Hippocampal formation (tissue), 2 donors: ENCODE measurements at regions not wholly inside any gene's neighbourhood (a gene's known extent, or its start where the extent isn't known, plus 50 kb on each side); places are given as distances from the start of the nearest gene placed in this dataset.
A peak's percentile ranks its signal among the peaks of the same experiment; 100 is the strongest.

ENCODE experiments used
- DNase-seq, 2 donors: peaks; one replicate each; lab custom pipeline; 2025; lab: John Stamatoyannopoulos, UW

GRCh38 chrY:14139521-14139920, 83.5 kb downstream of the VCY1B start:
- no peak for DNase-seq

GRCh38 chrY:14145614-14146013, 89.6 kb downstream of the VCY1B start:
- DNase-seq = no peak

GRCh38 chrY:14182776-14183175, 126.7 kb downstream of the VCY1B start:
- DNase-seq = no peak

- no peak for DNase-seq
Observed at GRCh38 chrY:14222014-14222413, 166.0 kb downstream of the VCY1B start.

- DNase-seq = peak in 1 of 2 donors; percentile 0
Observed at GRCh38 chrY:14231703-14232102, 175.7 kb downstream of the VCY1B start.

GRCh38 chrY:14235070-14235469, 179.0 kb downstream of the VCY1B start:
- no peak for DNase-seq

GRCh38 chrY:14238277-14238676, 182.2 kb downstream of the VCY1B start:
- no peak for DNase-seq

- DNase-seq = peak in 1 of 2 donors; percentile 0
Observed at GRCh38 chrY:14246948-14247347, 190.9 kb downstream of the VCY1B start.

GRCh38 chrY:14248878-14249576, 193.0 kb downstream of the VCY1B start:
- no peak for DNase-seq

GRCh38 chrY:14255965-14256816, 200.2 kb downstream of the VCY1B start:
- no peak for DNase-seq

GRCh38 chrY:14256817-14257168, 200.8 kb downstream of the VCY1B start:
- no peak for DNase-seq

- no peak for DNase-seq
Observed at GRCh38 chrY:14277029-14277428, 221.0 kb downstream of the VCY1B start.

GRCh38 chrY:14290656-14291375, 233.5 kb upstream of the NLGN4Y start:
- DNase-seq = no peak

- DNase-seq = no peak
Observed at GRCh38 chrY:14292382-14292781, 231.9 kb upstream of the NLGN4Y start.

GRCh38 chrY:14300775-14301174, 223.6 kb upstream of the NLGN4Y start:
- no peak for DNase-seq

- no peak for DNase-seq
Observed at GRCh38 chrY:14301552-14301951, 222.8 kb upstream of the NLGN4Y start.

GRCh38 chrY:14328677-14329345, 195.5 kb upstream of the NLGN4Y start:
- peak in 1 of 2 donors; percentile 4 for DNase-seq

- DNase-seq = no peak
Observed at GRCh38 chrY:14330362-14330761, 194.0 kb upstream of the NLGN4Y start.

GRCh38 chrY:14339524-14339923, 184.8 kb upstream of the NLGN4Y start:
- no peak for DNase-seq

GRCh38 chrY:14340459-14341143, 183.7 kb upstream of the NLGN4Y start:
- peak in 1 of 2 donors; percentile 5 for DNase-seq

GRCh38 chrY:14344648-14345333, 179.5 kb upstream of the NLGN4Y start:
- no peak for DNase-seq
